Mesodermal cell (in vitro differentiated cells): ENCODE measurements at regions not wholly inside any gene's neighbourhood (a gene's known extent, or its start where the extent isn't known, plus 50 kb on each side); places are given as distances from the start of the nearest gene placed in this dataset.

Experiments used
- H3K27ac ChIP-seq: 2 replicates; pipeline ENCODE4 v1.7.0; 2013; ENCODE audit warnings: mild to moderate bottlenecking, low read depth, low read length, moderate library complexity; ENCODE audit not compliant: severe bottlenecking
- H3K36me3 ChIP-seq: 2 replicates; pipeline ENCODE4 v1.7.1; 2013; ENCODE audit warnings: mild to moderate bottlenecking, low read length, moderate library complexity; ENCODE audit not compliant: control insufficient read depth, insufficient read depth
- H3K4me1 ChIP-seq: one replicate; pipeline ENCODE4 v1.7.1; 2013; ENCODE audit warnings: mild to moderate bottlenecking, low read length; ENCODE audit not compliant: insufficient read depth, control insufficient read depth, poor library complexity, severe bottlenecking
- H3K4me3 ChIP-seq: 2 replicates; pipeline ENCODE4 v1.7.0; 2013; ENCODE audit warnings: low read length, control low read depth, mild to moderate bottlenecking; ENCODE audit not compliant: insufficient read depth, poor library complexity, severe bottlenecking; ENCODE audit errors: extremely low read depth
- H3K9me3 ChIP-seq: 2 replicates; pipeline ENCODE4 v1.7.1; 2013; ENCODE audit warnings: mild to moderate bottlenecking, low read length, moderate library complexity; ENCODE audit not compliant: control insufficient read depth
- WGBS, 2 experiments: methylation state at CpG; one replicate each; pipeline ENCODE4 v1.1.5; 2013; ENCODE audit warnings: missing lambda C conversion rate in 2 of 2; ENCODE audit not compliant: insufficient coverage in 2 of 2; 5-methylcytosine and 5-hydroxymethylcytosine counted together

DNA sequence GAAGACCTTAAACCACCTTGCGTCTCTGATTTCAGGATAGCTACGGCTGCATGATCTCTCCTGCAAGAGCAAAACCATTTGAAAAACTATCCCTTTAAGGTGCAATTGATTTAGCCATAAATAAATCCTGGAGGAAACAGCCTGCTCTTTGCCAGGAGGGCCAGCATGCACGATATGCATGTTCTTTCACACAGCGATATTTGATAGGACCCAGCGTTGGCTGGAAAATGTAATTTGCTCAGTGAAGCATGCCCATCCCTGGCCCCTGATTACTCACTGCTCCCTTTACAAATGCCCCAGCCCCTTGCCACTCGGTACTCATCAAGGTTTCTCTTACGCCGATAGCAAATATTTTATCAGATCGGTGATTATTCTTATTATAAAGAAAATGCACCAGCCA lies 315.4 kb downstream of the CDH2 start:
- Histone ChIP-seq H3K27ac (no peak overlapping the region), H3K4me3 (no peak overlapping the region), H3K36me3 (no peaks in the 10 kb centered on the region), H3K9me3 (no peaks in the 10 kb centered on the region), H3K4me1 (peaks cover 7% of the 10 kb centered on the region)
- 96 to 98% methylated on average over 5 to 8 of the region's 9 CpGs for WGBS, 2 experiments

GRCh38 chr18:27860701-27861107 lies 316.2 kb downstream of the CDH2 start:
- H3K4me1 ChIP-seq = peaks cover 7% of the 10 kb centered on the region
- no peaks in the 10 kb centered on the region for H3K36me3 ChIP-seq
- no peak overlapping the region for H3K4me3 ChIP-seq
- no peaks in the 10 kb centered on the region for H3K9me3 ChIP-seq
- H3K27ac ChIP-seq = no peak overlapping the region
- WGBS, 2 experiments = 61 to 68% methylated on average over 2 to 4 of the region's 4 CpGs

GRCh38 chr18:27860011-27860410 lies 316.9 kb downstream of the CDH2 start:
- H3K27ac ChIP-seq = no peak overlapping the region

GRCh38 chr18:27856820-27857219 lies 320.1 kb downstream of the CDH2 start:
- no peak overlapping the region for H3K27ac ChIP-seq
- WGBS, 2 experiments = no CpG with 5 or more reads among the region's 1 CpG
- peaks cover 4% of the 10 kb centered on the region for H3K9me3 ChIP-seq
- H3K4me1 ChIP-seq = peaks cover 7% of the 10 kb centered on the region
- H3K36me3 ChIP-seq = no peaks in the 10 kb centered on the region
- no peak overlapping the region for H3K4me3 ChIP-seq

More at GRCh38 chr18:27860011-27860410, 316.9 kb downstream of the CDH2 start:
- Histone ChIP-seq H3K4me3 (no peak overlapping the region), H3K4me1 (peaks cover 7% of the 10 kb centered on the region), H3K36me3 (no peaks in the 10 kb centered on the region), H3K9me3 (no peaks in the 10 kb centered on the region)
- 70 to 86% methylated on average over 2 to 3 of the region's 4 CpGs for WGBS, 2 experiments

GRCh38 chr18:27855486-27855885 lies 321.4 kb downstream of the CDH2 start:
- no peaks in the 10 kb centered on the region for H3K36me3 ChIP-seq
- no peak overlapping the region for H3K4me3 ChIP-seq
- peaks cover 1% of the 10 kb centered on the region for H3K4me1 ChIP-seq
- peaks cover 4% of the 10 kb centered on the region for H3K9me3 ChIP-seq
- H3K27ac ChIP-seq = no peak overlapping the region

DNA sequence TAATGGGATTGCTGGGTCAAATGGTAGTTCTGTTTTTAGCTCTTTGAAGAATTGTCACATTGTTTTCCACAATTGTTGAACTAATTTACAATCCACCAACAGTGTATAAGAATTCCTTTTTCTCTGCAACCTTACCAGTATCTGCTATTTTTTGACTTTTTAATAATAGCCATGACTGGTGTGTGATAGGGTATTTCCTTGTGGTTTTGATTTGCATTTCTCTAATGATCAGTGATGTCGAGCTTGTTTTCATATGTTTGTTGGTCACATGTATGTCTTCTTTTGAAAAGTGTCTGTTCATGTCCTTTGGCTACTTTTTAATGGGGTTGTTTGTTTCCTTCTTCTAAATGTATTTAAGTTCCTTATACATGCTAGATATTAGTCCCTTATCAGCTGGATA lies 322.3 kb downstream of the CDH2 start:
- Histone ChIP-seq H3K27ac (no peak overlapping the region), H3K4me3 (no peak overlapping the region), H3K9me3 (peaks cover 4% of the 10 kb centered on the region), H3K36me3 (no peaks in the 10 kb centered on the region), H3K4me1 (no peaks in the 10 kb centered on the region)
- 86 to 100% methylated on average over 1 of the region's 1 CpG for WGBS, 2 experiments

DNA sequence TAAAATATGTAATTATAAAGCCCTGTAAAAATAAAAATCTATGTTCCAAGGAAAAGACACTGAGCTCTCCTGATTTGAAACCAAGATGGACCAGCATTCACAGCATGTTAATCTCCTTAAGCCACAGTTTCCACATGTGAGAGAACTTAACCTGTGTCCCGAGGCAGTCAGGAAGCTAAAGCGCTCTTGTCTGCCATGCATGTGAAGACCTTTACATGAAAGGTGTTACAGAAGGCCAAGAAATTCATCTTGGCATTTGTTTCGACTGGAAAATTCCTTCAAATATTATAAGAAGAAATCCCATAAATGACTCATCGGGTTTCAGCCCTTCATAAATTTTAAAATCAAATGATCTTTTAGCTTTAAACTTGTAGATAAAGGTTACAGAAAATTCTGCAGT lies 328.6 kb downstream of the CDH2 start:
- H3K27ac ChIP-seq = no peak overlapping the region
- no peaks in the 10 kb centered on the region for H3K4me1 ChIP-seq
- H3K4me3 ChIP-seq = no peak overlapping the region
- WGBS, 2 experiments = 100% methylated on average over 2 of the region's 4 CpGs
- H3K36me3 ChIP-seq = no peaks in the 10 kb centered on the region
- no peaks in the 10 kb centered on the region for H3K9me3 ChIP-seq

DNA sequence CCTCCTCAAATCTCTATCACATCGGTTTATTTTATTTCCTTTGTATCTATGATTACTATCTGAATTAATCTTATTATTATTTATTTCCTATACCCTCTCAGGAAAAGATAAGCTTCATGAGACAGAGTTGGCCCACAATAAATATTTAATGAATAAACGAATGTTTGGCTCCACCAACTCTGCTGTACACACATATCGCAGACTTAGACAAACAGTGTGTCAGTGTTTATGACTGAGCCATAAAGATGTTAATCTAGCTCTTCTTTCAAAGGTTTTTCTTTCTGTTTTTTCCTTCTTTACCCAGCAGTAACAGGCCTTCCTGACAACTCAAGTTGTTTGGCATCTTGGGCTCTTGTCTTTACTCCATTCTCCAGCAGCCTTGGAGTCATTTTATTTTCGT lies 329.5 kb downstream of the CDH2 start:
- Histone ChIP-seq H3K9me3 (no peaks in the 10 kb centered on the region), H3K4me3 (no peak overlapping the region), H3K36me3 (no peaks in the 10 kb centered on the region), H3K4me1 (peaks cover 5% of the 10 kb centered on the region), H3K27ac (no peak overlapping the region)
- 83 to 85% methylated on average over 2 to 3 of the region's 4 CpGs for WGBS, 2 experiments

DNA sequence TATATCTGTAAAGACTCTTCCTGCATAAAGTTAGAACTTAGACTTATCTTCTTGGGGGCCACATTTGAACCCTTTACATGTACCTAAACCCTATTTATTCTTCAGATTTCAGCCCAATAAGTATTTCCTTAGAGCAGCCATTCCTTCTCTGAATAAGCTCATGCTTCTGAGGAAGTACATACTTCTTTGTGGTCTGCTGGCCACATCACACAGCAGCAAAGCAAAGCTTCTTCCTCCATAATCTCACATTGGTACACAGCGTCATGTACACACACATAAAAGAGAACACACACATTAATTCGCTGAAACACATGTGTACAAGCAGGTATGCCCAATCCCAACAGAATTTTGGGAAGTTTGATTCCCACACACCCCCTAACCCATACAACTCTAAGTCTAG lies 331.0 kb downstream of the CDH2 start:
- H3K36me3 ChIP-seq = no peaks in the 10 kb centered on the region
- H3K4me1 ChIP-seq = peaks cover 5% of the 10 kb centered on the region
- 90 to 92% methylated on average over 2 of the region's 2 CpGs for WGBS, 2 experiments

GRCh38 chr18:27843783-27844777 lies 332.9 kb downstream of the CDH2 start:
- no peaks in the 10 kb centered on the region for H3K36me3 ChIP-seq
- H3K4me1 ChIP-seq = peaks cover 11% of the 10 kb centered on the region
- no peak overlapping the region for H3K4me3 ChIP-seq
- peak overlapping the region; percentile 60 for H3K27ac ChIP-seq
- H3K9me3 ChIP-seq = no peaks in the 10 kb centered on the region
- WGBS, 2 experiments = 71 to 77% methylated on average over 1 to 2 of the region's 3 CpGs

More for the DNA sequence above, 331.0 kb downstream of the CDH2 start:
- Histone ChIP-seq H3K27ac (no peak overlapping the region), H3K4me3 (no peak overlapping the region), H3K9me3 (no peaks in the 10 kb centered on the region)

GRCh38 chr18:27839141-27839540 lies 337.8 kb downstream of the CDH2 start:
- H3K4me3 ChIP-seq = no peak overlapping the region
- no peaks in the 10 kb centered on the region for H3K9me3 ChIP-seq
- H3K36me3 ChIP-seq = no peaks in the 10 kb centered on the region
- peaks cover 18% of the 10 kb centered on the region for H3K4me1 ChIP-seq
- WGBS, 2 experiments = 57% methylated on average over 2 of the region's 2 CpGs; no CpG with 5 or more reads in 1 of the 2 experiments
- peak overlapping the region; percentile 39 for H3K27ac ChIP-seq
